ENCODE measurements at regions not wholly inside any gene's neighbourhood (a gene's known extent, or its start where the extent isn't known, plus 50 kb on each side); places are given as distances from the start of the nearest gene placed in this dataset.

GRCh38 chr9:108323615-108324014, 532.2 kb downstream of the ACTL7B start:
- TF ChIP-seq, protein P1, sequence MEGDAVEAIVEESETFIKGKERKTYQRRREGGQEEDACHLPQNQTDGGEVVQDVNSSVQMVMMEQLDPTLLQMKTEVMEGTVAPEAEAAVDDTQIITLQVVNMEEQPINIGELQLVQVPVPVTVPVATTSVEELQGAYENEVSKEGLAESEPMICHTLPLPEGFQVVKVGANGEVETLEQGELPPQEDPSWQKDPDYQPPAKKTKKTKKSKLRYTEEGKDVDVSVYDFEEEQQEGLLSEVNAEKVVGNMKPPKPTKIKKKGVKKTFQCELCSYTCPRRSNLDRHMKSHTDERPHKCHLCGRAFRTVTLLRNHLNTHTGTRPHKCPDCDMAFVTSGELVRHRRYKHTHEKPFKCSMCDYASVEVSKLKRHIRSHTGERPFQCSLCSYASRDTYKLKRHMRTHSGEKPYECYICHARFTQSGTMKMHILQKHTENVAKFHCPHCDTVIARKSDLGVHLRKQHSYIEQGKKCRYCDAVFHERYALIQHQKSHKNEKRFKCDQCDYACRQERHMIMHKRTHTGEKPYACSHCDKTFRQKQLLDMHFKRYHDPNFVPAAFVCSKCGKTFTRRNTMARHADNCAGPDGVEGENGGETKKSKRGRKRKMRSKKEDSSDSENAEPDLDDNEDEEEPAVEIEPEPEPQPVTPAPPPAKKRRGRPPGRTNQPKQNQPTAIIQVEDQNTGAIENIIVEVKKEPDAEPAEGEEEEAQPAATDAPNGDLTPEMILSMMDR (IDR thresholded peaks at IDR 0.05; ENCODE audit: low read length), result no peak
- TF ChIP-seq EZH2 (IDR thresholded peaks at IDR 0.05; ENCODE audit: borderline replicate concordance, low read length), result no peak
- Histone ChIP-seq H4K20me1 (ENCODE audit: insufficient read depth, low read length) (no peaks in the 10 kb centered on the region), H3K27ac (ENCODE audit: low read depth, low read length, poor library complexity, severe bottlenecking) (no peak overlapping the region)

GRCh38 chr9:108322326-108323098, 533.3 kb downstream of the ACTL7B start:
- Histone ChIP-seq H4K20me1 (ENCODE audit: insufficient read depth, low read length) (no peaks in the 10 kb centered on the region), H2AFZ (ENCODE audit: low read length) (no peak overlapping the region), H3K9me2 (ENCODE audit: low read depth, low read length) (no peaks in the 10 kb centered on the region), H3K4me2 (ENCODE audit: low read length) (no peak overlapping the region), H3K9me3 (ENCODE audit: low read length) (no peaks in the 10 kb centered on the region), H3K79me2 (ENCODE audit: insufficient read depth, low read length) (no peaks in the 10 kb centered on the region), H3K36me3 (ENCODE audit: insufficient read depth, low read length) (no peaks in the 10 kb centered on the region), H3K27me3 (ENCODE audit: insufficient read depth, low read length) (no peaks in the 10 kb centered on the region), H3K4me1 (ENCODE audit: insufficient read depth, low read length, severe bottlenecking) (no peaks in the 10 kb centered on the region), H3K9ac (ENCODE audit: low read length) (no peak overlapping the region), H3K27ac (ENCODE audit: low read depth, low read length, poor library complexity, severe bottlenecking) (no peak overlapping the region), H3F3A (ENCODE audit: insufficient read depth, low read length) (no peaks in the 10 kb centered on the region), H3K4me3 (ENCODE audit: low read depth, low read length, poor library complexity, severe bottlenecking) (no peak overlapping the region)
- TF ChIP-seq EZH2 (IDR thresholded peaks at IDR 0.05; ENCODE audit: borderline replicate concordance, low read length), result no peak
- TF ChIP-seq, protein P1 (IDR thresholded peaks at IDR 0.05; ENCODE audit: low read length), result no peak

More at GRCh38 chr9:108323615-108324014, 532.2 kb downstream of the ACTL7B start:
- no peaks in the 10 kb centered on the region for H3K36me3 ChIP-seq (ENCODE audit: insufficient read depth, low read length)
- no peaks in the 10 kb centered on the region for H3K27me3 ChIP-seq (ENCODE audit: insufficient read depth, low read length)
- no peaks in the 10 kb centered on the region for H3K9me2 ChIP-seq (ENCODE audit: low read depth, low read length)
- no peak overlapping the region for H3K4me2 ChIP-seq (ENCODE audit: low read length)
- H2AFZ ChIP-seq (ENCODE audit: low read length), result no peak overlapping the region
- H3K4me3 ChIP-seq (ENCODE audit: low read depth, low read length, poor library complexity, severe bottlenecking), result no peak overlapping the region
- H3K4me1 ChIP-seq (ENCODE audit: insufficient read depth, low read length, severe bottlenecking), result no peaks in the 10 kb centered on the region
- no peaks in the 10 kb centered on the region for H3F3A ChIP-seq (ENCODE audit: insufficient read depth, low read length)
- H3K9ac ChIP-seq (ENCODE audit: low read length), result no peak overlapping the region
- no peaks in the 10 kb centered on the region for H3K9me3 ChIP-seq (ENCODE audit: low read length)
- no peaks in the 10 kb centered on the region for H3K79me2 ChIP-seq (ENCODE audit: insufficient read depth, low read length)

DNA sequence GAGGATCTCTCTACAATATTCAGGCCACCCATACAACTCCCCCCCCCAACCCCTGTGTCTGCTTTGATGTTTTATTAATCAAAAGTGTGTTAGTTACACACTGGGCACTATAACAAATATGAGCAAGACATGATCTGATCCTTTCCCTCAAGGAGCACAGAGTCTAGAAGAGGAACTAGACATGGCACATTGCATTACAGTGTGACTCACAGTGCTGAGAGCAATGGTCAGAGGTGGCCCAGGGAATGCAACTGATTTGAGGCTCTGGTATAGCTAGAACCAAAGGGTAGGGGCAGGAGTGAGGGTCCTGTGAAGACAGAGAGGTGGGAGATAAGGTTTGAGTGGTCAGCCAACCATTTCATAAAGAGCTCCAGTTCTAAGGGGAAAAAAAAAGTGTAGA, 539.2 kb downstream of the ACTL7B start:
- Histone ChIP-seq H3K9ac (ENCODE audit: low read length) (no peak overlapping the region), H3K79me2 (ENCODE audit: insufficient read depth, low read length) (no peaks in the 10 kb centered on the region), H4K20me1 (ENCODE audit: insufficient read depth, low read length) (no peaks in the 10 kb centered on the region), H3K27ac (ENCODE audit: low read depth, low read length, poor library complexity, severe bottlenecking) (no peak overlapping the region), H2AFZ (ENCODE audit: low read length) (no peak overlapping the region), H3F3A (ENCODE audit: insufficient read depth, low read length) (no peaks in the 10 kb centered on the region), H3K9me2 (ENCODE audit: low read depth, low read length) (no peaks in the 10 kb centered on the region), H3K4me3 (ENCODE audit: low read depth, low read length, poor library complexity, severe bottlenecking) (no peak overlapping the region), H3K27me3 (ENCODE audit: insufficient read depth, low read length) (no peaks in the 10 kb centered on the region), H3K9me3 (ENCODE audit: low read length) (no peaks in the 10 kb centered on the region), H3K36me3 (ENCODE audit: insufficient read depth, low read length) (no peaks in the 10 kb centered on the region), H3K4me1 (ENCODE audit: insufficient read depth, low read length, severe bottlenecking) (no peaks in the 10 kb centered on the region), H3K4me2 (ENCODE audit: low read length) (no peak overlapping the region)
- TF ChIP-seq, protein P1 (IDR thresholded peaks at IDR 0.05; ENCODE audit: low read length), result no peak
- TF ChIP-seq EZH2 (IDR thresholded peaks at IDR 0.05; ENCODE audit: borderline replicate concordance, low read length), result no peak

All from OCI-LY1 (cell line).